ENCODE measurements at regions not wholly inside any gene's neighbourhood (a gene's known extent, or its start where the extent isn't known, plus 50 kb on each side); places are given as distances from the start of the nearest gene placed in this dataset.

DNA sequence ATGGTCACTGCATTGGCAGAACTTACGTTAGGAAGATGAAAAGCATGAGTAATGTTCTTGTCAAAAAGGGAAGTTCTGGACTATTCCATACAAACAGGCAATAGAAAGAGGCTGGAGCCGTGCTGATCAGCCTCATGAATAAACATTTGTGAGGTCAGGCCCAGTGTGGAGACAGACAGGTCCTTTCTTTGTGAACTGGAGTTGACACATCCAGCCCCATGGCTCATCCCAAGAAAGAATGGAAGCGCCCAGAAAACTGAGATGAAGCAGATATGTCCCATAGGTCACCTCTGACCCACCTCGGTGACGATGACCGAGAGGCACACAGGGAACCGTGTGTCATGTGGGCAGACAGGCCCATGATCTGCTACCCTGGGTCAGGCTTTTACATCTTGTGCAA is 276.0 kb upstream of the SGK1 start:
- DNase-seq (ENCODE audit: low read depth), result no peak
- no peak overlapping the region for H3K4me3 ChIP-seq (ENCODE audit: low read length)
- TF ChIP-seq, protein P1, sequence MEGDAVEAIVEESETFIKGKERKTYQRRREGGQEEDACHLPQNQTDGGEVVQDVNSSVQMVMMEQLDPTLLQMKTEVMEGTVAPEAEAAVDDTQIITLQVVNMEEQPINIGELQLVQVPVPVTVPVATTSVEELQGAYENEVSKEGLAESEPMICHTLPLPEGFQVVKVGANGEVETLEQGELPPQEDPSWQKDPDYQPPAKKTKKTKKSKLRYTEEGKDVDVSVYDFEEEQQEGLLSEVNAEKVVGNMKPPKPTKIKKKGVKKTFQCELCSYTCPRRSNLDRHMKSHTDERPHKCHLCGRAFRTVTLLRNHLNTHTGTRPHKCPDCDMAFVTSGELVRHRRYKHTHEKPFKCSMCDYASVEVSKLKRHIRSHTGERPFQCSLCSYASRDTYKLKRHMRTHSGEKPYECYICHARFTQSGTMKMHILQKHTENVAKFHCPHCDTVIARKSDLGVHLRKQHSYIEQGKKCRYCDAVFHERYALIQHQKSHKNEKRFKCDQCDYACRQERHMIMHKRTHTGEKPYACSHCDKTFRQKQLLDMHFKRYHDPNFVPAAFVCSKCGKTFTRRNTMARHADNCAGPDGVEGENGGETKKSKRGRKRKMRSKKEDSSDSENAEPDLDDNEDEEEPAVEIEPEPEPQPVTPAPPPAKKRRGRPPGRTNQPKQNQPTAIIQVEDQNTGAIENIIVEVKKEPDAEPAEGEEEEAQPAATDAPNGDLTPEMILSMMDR (conservative IDR thresholded peaks at IDR 0.05; ENCODE audit: low read depth, low read length), result no peak

DNA sequence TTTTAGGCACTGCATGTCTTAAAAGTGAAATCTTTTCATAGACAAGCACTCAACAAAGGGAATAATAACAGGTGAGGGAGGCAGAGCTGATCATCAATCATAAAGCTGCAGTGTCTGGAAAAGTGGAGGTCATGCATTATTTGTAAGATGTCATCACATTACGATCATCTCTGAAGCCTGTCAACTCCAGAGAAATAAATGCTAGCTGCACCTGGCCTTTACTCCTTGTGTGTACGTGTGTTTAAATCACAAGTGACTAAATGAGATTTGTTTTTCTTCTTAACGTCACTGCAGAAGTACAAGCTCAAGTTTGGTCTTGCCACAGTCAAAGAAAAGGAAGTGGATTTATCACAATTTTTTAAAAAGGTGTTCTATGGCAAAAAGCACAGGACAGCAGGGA is 275.5 kb upstream of the SGK1 start:
- DNase-seq (ENCODE audit: low read depth), result no peak
- TF ChIP-seq, protein P1 (conservative IDR thresholded peaks at IDR 0.05; ENCODE audit: low read depth, low read length), result no peak
- no peak overlapping the region for H3K4me3 ChIP-seq (ENCODE audit: low read length)

DNA sequence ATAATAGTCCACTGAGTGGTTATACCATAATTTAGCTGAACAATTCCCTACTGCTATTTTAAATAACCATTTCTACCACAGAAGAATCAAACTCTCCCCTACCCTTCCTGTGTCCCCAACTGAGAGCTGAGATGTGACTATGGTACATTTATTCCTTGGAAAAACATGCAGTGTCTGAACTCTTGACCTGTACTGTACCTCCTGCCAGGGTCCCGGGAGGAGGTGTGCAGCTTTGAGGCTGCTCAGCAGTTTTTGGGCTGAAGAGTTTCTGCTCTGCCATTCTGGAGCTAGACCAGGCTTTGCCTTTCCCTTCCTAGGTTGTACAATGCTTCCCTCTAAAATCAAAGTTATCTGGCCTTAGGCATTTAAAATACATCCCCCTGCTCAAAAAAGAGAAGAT is 275.1 kb upstream of the SGK1 start:
- no peak overlapping the region for H3K4me3 ChIP-seq (ENCODE audit: low read length)
- TF ChIP-seq, protein P1 (conservative IDR thresholded peaks at IDR 0.05; ENCODE audit: low read depth, low read length), result no peak
- no peak for DNase-seq (ENCODE audit: low read depth)

GRCh38 chr6:134590449-134590848 is 272.5 kb upstream of the SGK1 start:
- TF ChIP-seq, protein P1 (conservative IDR thresholded peaks at IDR 0.05; ENCODE audit: low read depth, low read length), result no peak
- no peak overlapping the region for H3K4me3 ChIP-seq (ENCODE audit: low read length)
- no peak for DNase-seq (ENCODE audit: low read depth)

- DNase-seq (ENCODE audit: low read depth), result no peak
- H3K4me3 ChIP-seq (ENCODE audit: low read length), result no peak overlapping the region
- TF ChIP-seq, protein P1 (conservative IDR thresholded peaks at IDR 0.05; ENCODE audit: low read depth, low read length), result no peak
Measured at GRCh38 chr6:134590004-134590403, 272.1 kb upstream of the SGK1 start.

GRCh38 chr6:134589512-134589911 is 271.6 kb upstream of the SGK1 start:
- DNase-seq (ENCODE audit: low read depth), result peak; percentile 76
- H3K4me3 ChIP-seq (ENCODE audit: low read length), result no peak overlapping the region
- TF ChIP-seq, protein P1 (conservative IDR thresholded peaks at IDR 0.05; ENCODE audit: low read depth, low read length), result no peak

GRCh38 chr6:134588267-134588666 is 270.4 kb upstream of the SGK1 start:
- TF ChIP-seq, protein P1 (conservative IDR thresholded peaks at IDR 0.05; ENCODE audit: low read depth, low read length), result no peak
- H3K4me3 ChIP-seq (ENCODE audit: low read length), result no peak overlapping the region
- DNase-seq (ENCODE audit: low read depth), result no peak

Data from retinal pigment epithelial cell (primary cell).